HUES48 (cell line): ENCODE measurements at regions not wholly inside any gene's neighbourhood (a gene's known extent, or its start where the extent isn't known, plus 50 kb on each side); places are given as distances from the start of the nearest gene placed in this dataset.

ENCODE experiments used
- H3K27ac ChIP-seq: one replicate; pipeline ENCODE4 v1.7.0; 2013; ENCODE audit warnings: low read depth, low read length, inconsistent platforms
- H3K27me3 ChIP-seq: 2 replicates; pipeline ENCODE4 v1.6.1; 2013; ENCODE audit warnings: mild to moderate bottlenecking, low read length; ENCODE audit not compliant: control insufficient read depth, insufficient read depth
- H3K36me3 ChIP-seq: 2 replicates; pipeline ENCODE4 v1.6.1; 2013; ENCODE audit warnings: low read length; ENCODE audit not compliant: control insufficient read depth, insufficient read depth
- H3K4me1 ChIP-seq: 2 replicates; pipeline ENCODE4 v1.6.1; 2013; ENCODE audit warnings: mild to moderate bottlenecking, low read length; ENCODE audit not compliant: control insufficient read depth, insufficient read depth
- H3K4me3 ChIP-seq: 2 replicates; pipeline ENCODE4 v1.5.1; 2013; ENCODE audit warnings: mild to moderate bottlenecking, low read depth, low read length
- H3K9ac ChIP-seq: 2 replicates; pipeline ENCODE4 v1.6.1; 2013; ENCODE audit warnings: mild to moderate bottlenecking, low read depth, low read length, moderate library complexity
- H3K9me3 ChIP-seq: 2 replicates; pipeline ENCODE4 v1.6.1; 2013; ENCODE audit warnings: low read length; ENCODE audit not compliant: control insufficient read depth, insufficient read depth

- no peak overlapping the region for H3K4me3 ChIP-seq
- H3K27ac ChIP-seq, result no peak overlapping the region
- H3K9me3 ChIP-seq, result no peaks in the 10 kb centered on the region
- H3K9ac ChIP-seq, result no peak overlapping the region
- H3K4me1 ChIP-seq, result peaks cover 18% of the 10 kb centered on the region
- no peaks in the 10 kb centered on the region for H3K36me3 ChIP-seq
- no peaks in the 10 kb centered on the region for H3K27me3 ChIP-seq
Measured at GRCh38 chr6:100179576-100179975, 185.6 kb upstream of the MCHR2 start.

DNA sequence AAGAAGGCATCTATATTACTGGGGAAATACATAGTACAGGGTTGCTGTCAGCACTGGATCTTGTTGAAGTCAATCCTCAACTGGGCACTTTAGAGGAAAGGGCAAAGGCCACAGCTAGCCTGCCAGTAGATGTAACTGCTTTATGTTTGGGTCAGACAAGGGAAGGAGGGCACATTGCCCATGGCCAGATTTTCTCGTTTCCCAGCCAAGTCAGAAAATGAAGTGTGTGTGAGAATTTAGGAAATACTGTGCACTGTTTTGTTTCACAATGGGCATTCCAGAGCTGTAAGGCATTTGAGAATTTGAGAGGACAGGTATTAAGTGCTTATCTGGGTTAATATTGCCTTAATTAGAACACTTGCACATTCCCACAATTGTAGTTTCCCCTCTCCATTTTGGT is 183.9 kb upstream of the MCHR2 start:
- Histone ChIP-seq H3K9me3 (no peaks in the 10 kb centered on the region), H3K9ac (no peak overlapping the region), H3K4me3 (no peak overlapping the region)

GRCh38 chr6:100176951-100177710 is 183.1 kb upstream of the MCHR2 start:
- Histone ChIP-seq H3K36me3 (no peaks in the 10 kb centered on the region), H3K27ac (no peak overlapping the region), H3K4me1 (peaks cover 27% of the 10 kb centered on the region), H3K27me3 (no peaks in the 10 kb centered on the region), H3K4me3 (no peak overlapping the region), H3K9me3 (no peaks in the 10 kb centered on the region), H3K9ac (no peak overlapping the region)

More for the DNA sequence above, 183.9 kb upstream of the MCHR2 start:
- no peaks in the 10 kb centered on the region for H3K27me3 ChIP-seq
- no peak overlapping the region for H3K27ac ChIP-seq
- H3K36me3 ChIP-seq, result no peaks in the 10 kb centered on the region
- peaks cover 19% of the 10 kb centered on the region for H3K4me1 ChIP-seq

GRCh38 chr6:100176311-100176950 is 182.4 kb upstream of the MCHR2 start:
- no peaks in the 10 kb centered on the region for H3K9me3 ChIP-seq
- no peak overlapping the region for H3K9ac ChIP-seq
- H3K27ac ChIP-seq, result no peak overlapping the region
- H3K27me3 ChIP-seq, result no peaks in the 10 kb centered on the region
- H3K4me1 ChIP-seq, result peaks cover 31% of the 10 kb centered on the region
- no peak overlapping the region for H3K4me3 ChIP-seq
- H3K36me3 ChIP-seq, result no peaks in the 10 kb centered on the region

GRCh38 chr6:100175814-100176310 is 181.8 kb upstream of the MCHR2 start:
- no peak overlapping the region for H3K4me3 ChIP-seq
- H3K36me3 ChIP-seq, result no peaks in the 10 kb centered on the region
- H3K27me3 ChIP-seq, result no peaks in the 10 kb centered on the region; the same call in 1 of the 2 replicates
- H3K9me3 ChIP-seq, result no peaks in the 10 kb centered on the region
- no peak overlapping the region for H3K27ac ChIP-seq
- H3K4me1 ChIP-seq, result peaks cover 31% of the 10 kb centered on the region
- no peak overlapping the region for H3K9ac ChIP-seq

- Histone ChIP-seq H3K4me1 (peaks cover 40% of the 10 kb centered on the region), H3K9me3 (no peaks in the 10 kb centered on the region)
Measured at GRCh38 chr6:100173211-100173610, 179.2 kb upstream of the MCHR2 start.

GRCh38 chr6:100172322-100172713 is 178.3 kb upstream of the MCHR2 start:
- Histone ChIP-seq H3K9me3 (no peaks in the 10 kb centered on the region), H3K4me1 (peaks cover 48% of the 10 kb centered on the region), H3K27me3 (peaks cover 8% of the 10 kb centered on the region; the same call in 1 of the 2 replicates), H3K9ac (no peak overlapping the region), H3K27ac (peak overlapping the region; percentile 13), H3K4me3 (no peak overlapping the region), H3K36me3 (no peaks in the 10 kb centered on the region)

More at GRCh38 chr6:100173211-100173610, 179.2 kb upstream of the MCHR2 start:
- Histone ChIP-seq H3K36me3 (no peaks in the 10 kb centered on the region), H3K4me3 (no peak overlapping the region), H3K9ac (no peak overlapping the region), H3K27ac (no peak overlapping the region), H3K27me3 (peaks cover 8% of the 10 kb centered on the region; the same call in 1 of the 2 replicates)

GRCh38 chr6:100171533-100172321 is 177.7 kb upstream of the MCHR2 start:
- H3K4me1 ChIP-seq, result peaks cover 53% of the 10 kb centered on the region
- H3K27me3 ChIP-seq, result peaks cover 8% of the 10 kb centered on the region; the same call in 1 of the 2 replicates
- H3K9me3 ChIP-seq, result no peaks in the 10 kb centered on the region
- no peak overlapping the region for H3K9ac ChIP-seq
- peak overlapping the region; percentile 13 for H3K27ac ChIP-seq
- H3K4me3 ChIP-seq, result no peak overlapping the region
- H3K36me3 ChIP-seq, result no peaks in the 10 kb centered on the region

- H3K4me3 ChIP-seq, result peak overlapping the region; percentile 9; the same call in 1 of the 2 replicates
- peak overlapping the region; percentile 85 for H3K27ac ChIP-seq
- H3K9me3 ChIP-seq, result no peaks in the 10 kb centered on the region
- H3K27me3 ChIP-seq, result peaks cover 8% of the 10 kb centered on the region; the same call in 1 of the 2 replicates
- no peak overlapping the region for H3K9ac ChIP-seq
- H3K4me1 ChIP-seq, result peaks cover 56% of the 10 kb centered on the region
- H3K36me3 ChIP-seq, result no peaks in the 10 kb centered on the region
Measured at GRCh38 chr6:100168148-100168547, 174.1 kb upstream of the MCHR2 start.

- H3K9me3 ChIP-seq, result no peaks in the 10 kb centered on the region
- H3K4me1 ChIP-seq, result peaks cover 57% of the 10 kb centered on the region
- H3K4me3 ChIP-seq, result peak overlapping the region; percentile 9; the same call in 1 of the 2 replicates
- peak overlapping the region; percentile 85 for H3K27ac ChIP-seq
- H3K9ac ChIP-seq, result no peak overlapping the region
- peaks cover 8% of the 10 kb centered on the region; the same call in 1 of the 2 replicates for H3K27me3 ChIP-seq
- no peaks in the 10 kb centered on the region for H3K36me3 ChIP-seq
Measured at GRCh38 chr6:100167585-100167984, 173.6 kb upstream of the MCHR2 start.
